HEK293 (cell line): ENCODE measurements at regions not wholly inside any gene's neighbourhood (a gene's known extent, or its start where the extent isn't known, plus 50 kb on each side); places are given as distances from the start of the nearest gene placed in this dataset.

Source experiments
- CTCF ChIA-PET: fragments of 350-600 bp; formaldehyde crosslinking; extraction: SDS; loops from one replicate; lab custom pipeline; 2021; ENCODE audit warnings: antibody characterized with exemption; lab: Yijun Ruan, JAX
- POLR2A ChIA-PET: fragments of 300-600 bp; formaldehyde crosslinking; extraction: SDS; loops from one replicate; lab custom pipeline; 2020; ENCODE audit warnings: antibody characterized with exemption, inconsistent platforms; lab: Yijun Ruan, JAX
- H3K27ac ChIP-seq: fragments of 200-500 bp; sonication (Bioruptor generic); 2 replicates; pipeline ENCODE4 v1.5.1; 2014; ENCODE audit warnings: low read depth, low read length, control low read depth, inconsistent platforms; ENCODE audit errors: extremely low read depth
- H3K36me3 ChIP-seq, 2 experiments: fragments of 200-500 bp in 1 of 2; sonication (Bioruptor generic) in 1 of 2; 1 replicate in 1 of 2; 2 replicates in 1 of 2; pipeline ENCODE4 v1.5.1; 2014 to 2017; ENCODE audit warnings: inconsistent platforms in 2 of 2, low read length in 2 of 2; ENCODE audit not compliant: control insufficient read depth in 2 of 2, insufficient read depth in 1 of 2
- H3K4me1 ChIP-seq: fragments of 200-500 bp; sonication (Bioruptor generic); 2 replicates; pipeline ENCODE4 v1.5.1; 2014; ENCODE audit warnings: mild to moderate bottlenecking, low read length, inconsistent platforms; ENCODE audit not compliant: control insufficient read depth, insufficient read depth
- H3K4me3 ChIP-seq: 2 replicates; pipeline ENCODE4 v1.5.1; 2011; ENCODE audit warnings: low read depth, mild to moderate bottlenecking, control low read depth, low read length, moderate library complexity
- H3K9me3 ChIP-seq: fragments of 200-500 bp; sonication (Bioruptor generic); 2 replicates; pipeline ENCODE4 v1.5.1; 2014; ENCODE audit warnings: low read depth, low read length, inconsistent platforms; ENCODE audit not compliant: control insufficient read depth, insufficient read depth
- CTCF ChIP-seq: fragments of 450-650 bp; formaldehyde crosslinking; IDR thresholded peaks from 2 replicates; pipeline ENCODE4 v1.5.1; 2016; ENCODE audit warnings: missing biosample characterization, missing genetic modification characterization
- GFI1B ChIP-seq: fragments of 450-650 bp; formaldehyde crosslinking; IDR thresholded peaks from 2 replicates; pipeline ENCODE4 v1.5.1; 2016; ENCODE audit warnings: missing biosample characterization, missing genetic modification characterization
- KLF10 ChIP-seq: fragments of 450-650 bp; IDR thresholded peaks from 2 replicates; pipeline ENCODE4 v1.5.1; 2018; ENCODE audit warnings: missing biosample characterization, mild to moderate bottlenecking, missing genetic modification characterization
- KLF9 ChIP-seq: fragments of 450-650 bp; formaldehyde crosslinking; IDR thresholded peaks from 2 replicates; pipeline ENCODE4 v1.5.1; 2016; ENCODE audit warnings: missing biosample characterization, missing genetic modification characterization, low read depth
- OSR2 ChIP-seq: fragments of 450-650 bp; formaldehyde crosslinking; IDR thresholded peaks from 2 replicates; pipeline ENCODE4 v1.5.1; 2016; ENCODE audit warnings: missing biosample characterization, missing genetic modification characterization
- SCRT1 ChIP-seq: fragments of 450-650 bp; formaldehyde crosslinking; IDR thresholded peaks from 2 replicates; pipeline ENCODE4 v1.5.1; 2016; ENCODE audit warnings: missing biosample characterization, missing genetic modification characterization, borderline replicate concordance
- SP3 ChIP-seq: fragments of 450-650 bp; formaldehyde crosslinking; IDR thresholded peaks from 2 replicates; pipeline ENCODE4 v1.5.1; 2016; ENCODE audit warnings: missing biosample characterization, missing genetic modification characterization
- TSHZ1 ChIP-seq: fragments of 450-650 bp; formaldehyde crosslinking; IDR thresholded peaks from 2 replicates; pipeline ENCODE4 v1.5.1; 2016; ENCODE audit warnings: missing biosample characterization, missing genetic modification characterization, borderline replicate concordance
- YY1 ChIP-seq: fragments of 450-650 bp; formaldehyde crosslinking; IDR thresholded peaks from 2 replicates; pipeline ENCODE4 v1.5.1; 2018; ENCODE audit warnings: missing biosample characterization, missing genetic modification characterization
- ZFP3 ChIP-seq: fragments of 450-650 bp; formaldehyde crosslinking; IDR thresholded peaks from 2 replicates; pipeline ENCODE4 v1.5.1; 2016; ENCODE audit warnings: low read depth, missing biosample characterization, missing genetic modification characterization
- ZIC2 ChIP-seq: fragments of 450-650 bp; formaldehyde crosslinking; IDR thresholded peaks from 2 replicates; pipeline ENCODE4 v1.5.1; 2016; ENCODE audit warnings: missing biosample characterization, missing genetic modification characterization
- ZNF10 ChIP-seq: fragments of 450-650 bp; formaldehyde crosslinking; IDR thresholded peaks from 2 replicates; pipeline ENCODE4 v1.5.1; 2017; ENCODE audit warnings: missing biosample characterization, missing genetic modification characterization
- ZNF138 ChIP-seq: fragments of 450-650 bp; formaldehyde crosslinking; IDR thresholded peaks from 2 replicates; pipeline ENCODE4 v1.5.1; 2016; ENCODE audit warnings: missing biosample characterization, missing genetic modification characterization, borderline replicate concordance
- ZNF16 ChIP-seq: fragments of 450-650 bp; formaldehyde crosslinking; IDR thresholded peaks from 2 replicates; pipeline ENCODE4 v1.5.1; 2016; ENCODE audit warnings: low read depth, missing biosample characterization, missing genetic modification characterization
- ZNF221 ChIP-seq: fragments of 450-650 bp; formaldehyde crosslinking; IDR thresholded peaks from 2 replicates; pipeline ENCODE4 v1.5.1; 2017; ENCODE audit warnings: missing biosample characterization, missing genetic modification characterization, borderline replicate concordance
- ZNF274 ChIP-seq, 2 experiments: fragments of 200-500 bp in 1 of 2; fragments of 450-650 bp in 1 of 2; sonication (Bioruptor generic) in 1 of 2; formaldehyde crosslinking in 1 of 2; IDR thresholded peaks; 2 replicates each; pipeline versions ENCODE4 v1.5.1 to v1.6.1; 2014 to 2016; ENCODE audit warnings: borderline replicate concordance in 1 of 2, inconsistent platforms in 1 of 2, low read length in 1 of 2, missing biosample characterization in 1 of 2, missing genetic modification characterization in 1 of 2
- ZNF449 ChIP-seq: fragments of 450-650 bp; formaldehyde crosslinking; IDR thresholded peaks from 2 replicates; pipeline ENCODE4 v1.5.1; 2017; ENCODE audit warnings: missing biosample characterization, mild to moderate bottlenecking, missing genetic modification characterization, moderate library complexity
- ZNF530 ChIP-seq: fragments of 450-650 bp; formaldehyde crosslinking; IDR thresholded peaks from 2 replicates; pipeline ENCODE4 v1.5.1; 2016; ENCODE audit warnings: low read depth, missing biosample characterization, missing genetic modification characterization
- ZNF571 ChIP-seq: fragments of 450-650 bp; formaldehyde crosslinking; IDR thresholded peaks from 2 replicates; pipeline ENCODE4 v1.5.0; 2017; ENCODE audit warnings: missing biosample characterization, missing genetic modification characterization
- ZNF629 ChIP-seq: fragments of 450-650 bp; formaldehyde crosslinking; IDR thresholded peaks from 2 replicates; pipeline ENCODE4 v1.5.1; 2017; ENCODE audit warnings: missing biosample characterization, missing genetic modification characterization
- ZNF645 ChIP-seq: fragments of 450-650 bp; formaldehyde crosslinking; IDR thresholded peaks from 2 replicates; pipeline ENCODE4; 2016; ENCODE audit warnings: missing biosample characterization, missing genetic modification characterization
- ZNF658 ChIP-seq: fragments of 450-650 bp; formaldehyde crosslinking; IDR thresholded peaks from 2 replicates; pipeline ENCODE4; 2016; ENCODE audit warnings: missing biosample characterization, missing genetic modification characterization
- ZNF677 ChIP-seq: fragments of 450-650 bp; IDR thresholded peaks from 2 replicates; pipeline ENCODE4 v1.5.0; 2018; ENCODE audit warnings: missing biosample characterization, mild to moderate bottlenecking, missing genetic modification characterization, moderate library complexity
- ZNF747 ChIP-seq: fragments of 450-650 bp; formaldehyde crosslinking; IDR thresholded peaks from 2 replicates; pipeline ENCODE4 v1.5.1; 2016; ENCODE audit warnings: missing biosample characterization, missing genetic modification characterization
- ZXDB ChIP-seq: fragments of 450-650 bp; formaldehyde crosslinking; IDR thresholded peaks from 2 replicates; pipeline ENCODE4 v1.5.1; 2016; ENCODE audit warnings: missing biosample characterization, missing genetic modification characterization

GRCh38 chr18:37691162-37691561 is 125.6 kb upstream of the CELF4 start:
- ChIA-PET POLR2A (no interaction called here), CTCF (no interaction called here)
- H3K4me3 ChIP-seq, result no peak overlapping the region
- no peaks in the 10 kb centered on the region for H3K4me1 ChIP-seq
- TF ChIP-seq GFI1B, result no peak
- no peak for TF ChIP-seq ZNF449 (tag by site-specific recombination)
- TF ChIP-seq SP3 (tag by site-specific recombination), result no peak
- TF ChIP-seq ZNF221, result no peak
- no peak for TF ChIP-seq ZFP3 (tag by site-specific recombination)
- H3K36me3 ChIP-seq, result no peaks in the 10 kb centered on the region
- no peak overlapping the region for H3K27ac ChIP-seq
- H3K9me3 ChIP-seq, result no peaks in the 10 kb centered on the region

GRCh38 chr18:37689841-37690240 is 124.2 kb upstream of the CELF4 start:
- ChIA-PET CTCF (interaction anchor here (0.7 kb wide), 2 partner anchors 260 to 305 kb away, joined by 3 read pairs; no protein-coding TSS in a partner anchor), POLR2A (no interaction called here)
- no peak for TF ChIP-seq YY1 (tag by site-specific recombination)
- TF ChIP-seq ZXDB (tag by site-specific recombination), result no peak
- TF ChIP-seq ZNF658 (tag by site-specific recombination), result no peak
- no peak for TF ChIP-seq ZNF16 (tag by site-specific recombination)
- TF ChIP-seq SCRT1 (tag by site-specific recombination), result no peak
- no peak for TF ChIP-seq OSR2
- TF ChIP-seq ZNF221, result no peak
- TF ChIP-seq ZNF677 (tag by site-specific recombination), result no peak
- no peak for TF ChIP-seq ZNF747 (tag by site-specific recombination)
- no peak for TF ChIP-seq ZNF645 (tag by site-specific recombination)
- no peak for TF ChIP-seq ZNF571 (tag by site-specific recombination)
- no peak for TF ChIP-seq ZNF629
- TF ChIP-seq ZIC2, result no peak
- no peak overlapping the region for H3K4me3 ChIP-seq
- H3K9me3 ChIP-seq, result no peaks in the 10 kb centered on the region
- H3K36me3 ChIP-seq, result no peaks in the 10 kb centered on the region
- no peaks in the 10 kb centered on the region for H3K4me1 ChIP-seq
- no peak overlapping the region for H3K27ac ChIP-seq

- TF ChIP-seq KLF10 (tag by site-specific recombination) (no peak), ZNF274 (IDR thresholded peaks at IDR 0.05; ENCODE audit: low read length) (no peak), ZNF274 (tag by site-specific recombination; IDR thresholded peaks at IDR 0.05; ENCODE audit: borderline replicate concordance) (no peak), ZXDB (tag by site-specific recombination) (no peak), CTCF (tag by site-specific recombination) (no peak), ZNF571 (tag by site-specific recombination) (no peak), ZNF10 (tag by site-specific recombination) (no peak), ZNF138 (tag by site-specific recombination) (no peak), YY1 (tag by site-specific recombination) (no peak), ZFP3 (tag by site-specific recombination) (no peak), KLF9 (tag by site-specific recombination) (no peak), ZNF530 (tag by site-specific recombination) (no peak), TSHZ1 (no peak)
- H3K4me1 ChIP-seq, result no peaks in the 10 kb centered on the region
- no peaks in the 10 kb centered on the region for H3K9me3 ChIP-seq
- ChIA-PET POLR2A (no interaction called here), CTCF (interaction anchor here (0.7 kb wide), 1 partner anchor 615 kb away, joined by 3 read pairs; no protein-coding TSS in a partner anchor)
- no peak overlapping the region for H3K4me3 ChIP-seq
- no peaks in the 10 kb centered on the region for H3K36me3 ChIP-seq
- no peak overlapping the region for H3K27ac ChIP-seq
Observed at GRCh38 chr18:37684590-37684989, 119.0 kb upstream of the CELF4 start.
